BE2C (cell line): ENCODE measurements at regions not wholly inside any gene's neighbourhood (a gene's known extent, or its start where the extent isn't known, plus 50 kb on each side); places are given as distances from the start of the nearest gene placed in this dataset.

ENCODE experiments used
- DNase-seq: peaks from one replicate; pipeline ENCODE4 v3.0.0-alpha.2; 2020
- H3K27me3 ChIP-seq: fragments of 250-450 bp; sonication (Bioruptor Pico); 2 replicates; pipeline ENCODE4 v1.5.1; 2020; ENCODE audit warnings: mild to moderate bottlenecking
- H3K36me3 ChIP-seq: fragments of 250-450 bp; sonication (Bioruptor Pico); 2 replicates; pipeline ENCODE4 v1.5.1; 2020; ENCODE audit warnings: mild to moderate bottlenecking
- H3K4me1 ChIP-seq: fragments of 250-450 bp; sonication (Bioruptor Pico); 2 replicates; pipeline ENCODE4 v1.5.1; 2020
- H3K4me3 ChIP-seq: 2 replicates; pipeline ENCODE4 v1.5.1; 2011; ENCODE audit warnings: low read depth, low read length
- H3K9me3 ChIP-seq: fragments of 250-450 bp; sonication (Bioruptor Pico); 2 replicates; pipeline ENCODE4 v1.5.1; 2020
- TF ChIP-seq, protein P1 (sequence below): IDR thresholded peaks from 2 replicates; pipeline ENCODE4 v1.5.1; 2012; ENCODE audit warnings: mild to moderate bottlenecking, low read depth, low read length

DNA sequence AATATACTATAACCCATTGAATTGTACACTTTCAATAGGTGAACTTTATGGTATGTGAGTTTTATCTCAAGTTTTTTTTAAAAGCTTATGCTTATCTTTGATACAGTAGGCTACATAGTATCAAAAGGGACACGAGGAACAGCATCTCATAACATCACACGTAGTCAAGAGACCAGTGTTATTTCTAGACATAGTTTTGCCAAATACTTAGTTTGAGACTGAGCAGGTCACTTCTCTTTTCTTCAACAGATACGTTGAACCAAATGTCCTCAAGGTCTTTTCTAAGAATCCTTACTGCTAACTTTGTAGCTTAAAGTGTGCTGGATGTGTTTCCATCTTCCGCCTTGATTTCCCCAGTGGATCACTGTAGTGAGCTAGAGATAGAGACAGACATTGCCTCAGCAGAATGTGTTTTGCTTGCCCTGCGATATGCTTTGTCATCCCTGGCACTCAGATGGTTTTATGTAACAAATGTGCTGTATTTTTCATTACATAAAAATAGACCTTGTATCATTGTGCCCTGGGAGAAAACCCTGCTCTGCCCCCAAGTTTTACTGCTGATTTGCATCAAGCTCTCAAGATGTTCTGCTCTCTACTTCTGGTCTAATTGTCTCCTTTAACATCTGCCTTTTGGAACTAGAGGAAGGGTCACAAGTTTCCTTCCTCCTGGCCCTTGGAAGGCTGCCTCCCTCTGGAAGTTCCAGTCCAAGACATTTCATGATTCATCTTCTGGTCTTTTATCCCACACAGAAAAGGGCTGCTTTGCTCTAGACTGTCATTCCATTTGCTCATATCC, 426.4 kb upstream of the RGMA start:
- TF ChIP-seq, protein P1, sequence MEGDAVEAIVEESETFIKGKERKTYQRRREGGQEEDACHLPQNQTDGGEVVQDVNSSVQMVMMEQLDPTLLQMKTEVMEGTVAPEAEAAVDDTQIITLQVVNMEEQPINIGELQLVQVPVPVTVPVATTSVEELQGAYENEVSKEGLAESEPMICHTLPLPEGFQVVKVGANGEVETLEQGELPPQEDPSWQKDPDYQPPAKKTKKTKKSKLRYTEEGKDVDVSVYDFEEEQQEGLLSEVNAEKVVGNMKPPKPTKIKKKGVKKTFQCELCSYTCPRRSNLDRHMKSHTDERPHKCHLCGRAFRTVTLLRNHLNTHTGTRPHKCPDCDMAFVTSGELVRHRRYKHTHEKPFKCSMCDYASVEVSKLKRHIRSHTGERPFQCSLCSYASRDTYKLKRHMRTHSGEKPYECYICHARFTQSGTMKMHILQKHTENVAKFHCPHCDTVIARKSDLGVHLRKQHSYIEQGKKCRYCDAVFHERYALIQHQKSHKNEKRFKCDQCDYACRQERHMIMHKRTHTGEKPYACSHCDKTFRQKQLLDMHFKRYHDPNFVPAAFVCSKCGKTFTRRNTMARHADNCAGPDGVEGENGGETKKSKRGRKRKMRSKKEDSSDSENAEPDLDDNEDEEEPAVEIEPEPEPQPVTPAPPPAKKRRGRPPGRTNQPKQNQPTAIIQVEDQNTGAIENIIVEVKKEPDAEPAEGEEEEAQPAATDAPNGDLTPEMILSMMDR, result no peak
- Histone ChIP-seq H3K4me1 (no peaks in the 10 kb centered on the region), H3K36me3 (no peaks in the 10 kb centered on the region), H3K4me3 (no peak overlapping the region), H3K27me3 (no peaks in the 10 kb centered on the region), H3K9me3 (no peaks in the 10 kb centered on the region)
- DNase-seq, result no peak

DNA sequence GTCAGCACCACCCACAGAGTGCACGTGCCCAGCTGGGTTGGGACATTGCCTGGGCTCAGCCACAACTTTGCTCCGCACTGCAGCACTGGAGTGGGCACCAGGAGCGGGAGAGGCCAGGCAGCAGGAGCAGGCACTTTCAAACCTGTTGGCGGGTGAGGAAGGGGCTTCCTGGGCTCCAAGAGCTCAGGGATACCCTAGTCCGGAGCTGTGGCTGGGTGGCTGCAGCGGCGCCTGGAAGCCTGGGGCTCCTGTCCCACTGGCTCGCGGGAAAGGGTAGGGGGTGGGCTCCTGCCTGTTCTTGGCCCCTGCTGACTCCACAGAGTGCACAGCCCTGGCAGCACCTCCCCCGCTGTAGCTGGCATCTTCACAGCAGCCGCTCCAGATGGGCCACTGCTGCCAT, 417.6 kb upstream of the RGMA start:
- H3K36me3 ChIP-seq, result no peaks in the 10 kb centered on the region
- H3K27me3 ChIP-seq, result no peaks in the 10 kb centered on the region
- H3K4me1 ChIP-seq, result no peaks in the 10 kb centered on the region
- no peaks in the 10 kb centered on the region for H3K9me3 ChIP-seq
- DNase-seq, result no peak
- TF ChIP-seq, protein P1, result no peak
- H3K4me3 ChIP-seq, result no peak overlapping the region

GRCh38 chr15:93505506-93505905, 416.5 kb upstream of the RGMA start:
- Histone ChIP-seq H3K4me3 (no peak overlapping the region), H3K9me3 (no peaks in the 10 kb centered on the region), H3K36me3 (no peaks in the 10 kb centered on the region), H3K27me3 (no peaks in the 10 kb centered on the region), H3K4me1 (no peaks in the 10 kb centered on the region)
- TF ChIP-seq, protein P1, result no peak
- DNase-seq, result no peak

- no peak for DNase-seq
- no peaks in the 10 kb centered on the region; the same call in 1 of the 2 replicates for H3K36me3 ChIP-seq
- TF ChIP-seq, protein P1, result no peak
- H3K27me3 ChIP-seq, result no peaks in the 10 kb centered on the region
- no peak overlapping the region for H3K4me3 ChIP-seq
- H3K9me3 ChIP-seq, result no peaks in the 10 kb centered on the region
- no peaks in the 10 kb centered on the region for H3K4me1 ChIP-seq
These were observed 412.9 kb upstream of the RGMA start for GRCh38 chr15:93501946-93502345.

DNA sequence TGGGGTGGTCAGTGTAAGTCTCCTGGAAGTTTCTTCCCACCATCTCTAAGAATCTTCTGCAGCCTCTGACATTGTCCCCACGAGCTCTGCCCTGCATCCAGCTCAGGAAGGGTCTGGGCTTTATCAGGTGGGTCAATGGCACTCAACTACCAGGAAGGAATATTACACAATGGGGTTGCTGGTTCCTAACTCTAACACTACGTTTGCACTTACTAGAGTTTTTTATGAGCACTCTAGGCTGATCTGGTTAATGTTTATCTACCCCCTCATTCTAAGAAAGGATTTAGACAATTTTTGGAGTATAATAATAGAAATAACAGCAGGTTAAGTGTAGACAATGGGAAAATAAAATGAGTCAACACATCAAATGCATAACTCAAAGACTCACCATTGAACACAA, 411.1 kb upstream of the RGMA start:
- no peak for DNase-seq
- H3K4me3 ChIP-seq, result no peak overlapping the region
- no peaks in the 10 kb centered on the region for H3K9me3 ChIP-seq
- TF ChIP-seq, protein P1, result no peak
- no peaks in the 10 kb centered on the region; the same call in 1 of the 2 replicates for H3K36me3 ChIP-seq
- H3K27me3 ChIP-seq, result no peaks in the 10 kb centered on the region
- H3K4me1 ChIP-seq, result no peaks in the 10 kb centered on the region

DNA sequence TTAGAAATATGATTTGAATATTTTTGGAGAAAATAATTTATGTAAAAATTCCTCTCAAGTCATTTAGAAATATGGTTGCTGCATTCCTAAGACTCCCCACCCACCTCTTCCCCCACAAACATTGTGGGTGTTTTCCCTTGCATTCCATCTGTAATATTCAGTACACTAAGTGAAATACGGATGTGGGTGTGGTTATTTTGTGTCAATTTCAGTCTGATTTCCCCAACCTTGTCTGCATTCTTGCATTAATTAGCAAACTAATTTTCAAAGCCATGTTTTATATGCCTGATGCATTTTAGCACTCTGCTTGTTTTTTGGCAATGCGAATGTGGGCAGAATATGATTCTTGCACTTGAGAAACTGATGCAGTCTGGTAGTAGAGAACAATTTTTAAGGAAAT, 408.3 kb upstream of the RGMA start:
- Histone ChIP-seq H3K4me3 (no peak overlapping the region), H3K4me1 (no peaks in the 10 kb centered on the region), H3K36me3 (no peaks in the 10 kb centered on the region; the same call in 1 of the 2 replicates), H3K9me3 (no peaks in the 10 kb centered on the region), H3K27me3 (no peaks in the 10 kb centered on the region)
- DNase-seq, result no peak
- TF ChIP-seq, protein P1, result no peak
